Osteocyte (in vitro differentiated cells): ENCODE measurements at regions not wholly inside any gene's neighbourhood (a gene's known extent, or its start where the extent isn't known, plus 50 kb on each side); places are given as distances from the start of the nearest gene placed in this dataset.

ENCODE experiments used
- DNase-seq: peaks from one replicate; pipeline ENCODE4 v3.0.0; 2021; ENCODE audit warnings: mixed read lengths; ENCODE audit not compliant: unreplicated experiment; ENCODE audit errors: extremely low spot score
- H3K27ac Mint-ChIP-seq: one replicate; pipeline ENCODE4 v1.8.0; 2021; ENCODE audit warnings: mild to moderate bottlenecking, mixed read lengths; ENCODE audit not compliant: unreplicated experiment
- H3K27me3 Mint-ChIP-seq: one replicate; pipeline ENCODE4 v1.8.0; 2021; ENCODE audit warnings: mixed read lengths; ENCODE audit not compliant: unreplicated experiment
- H3K36me3 Mint-ChIP-seq: one replicate; pipeline ENCODE4 v1.8.0; 2021; ENCODE audit warnings: mixed read lengths; ENCODE audit not compliant: unreplicated experiment
- H3K4me1 Mint-ChIP-seq: one replicate; pipeline ENCODE4 v1.8.0; 2021; ENCODE audit warnings: mixed read lengths; ENCODE audit not compliant: unreplicated experiment
- H3K4me3 Mint-ChIP-seq: one replicate; pipeline ENCODE4 v1.8.0; 2021; ENCODE audit warnings: mild to moderate bottlenecking, moderate library complexity, mixed read lengths; ENCODE audit not compliant: unreplicated experiment
- H3K9me3 Mint-ChIP-seq: one replicate; pipeline ENCODE4 v1.8.0; 2021; ENCODE audit warnings: mixed read lengths; ENCODE audit not compliant: unreplicated experiment
- CTCF ChIP-seq: fragments of 200-600 bp; sonication (generic); IDR thresholded peaks from 2 replicates; pipeline ENCODE4 v1.5.0; 2021; ENCODE audit warnings: antibody characterized with exemption, mild to moderate bottlenecking, moderate library complexity

- no peaks in the 10 kb centered on the region for H3K9me3 Mint-ChIP-seq
- DNase-seq: no peak
- H3K27ac Mint-ChIP-seq: no peak overlapping the region
- H3K36me3 Mint-ChIP-seq: no peaks in the 10 kb centered on the region
- H3K4me1 Mint-ChIP-seq: no peaks in the 10 kb centered on the region
- no peaks in the 10 kb centered on the region for H3K27me3 Mint-ChIP-seq
- no peak overlapping the region for H3K4me3 Mint-ChIP-seq
- TF ChIP-seq CTCF: no peak
Observed at GRCh38 chr7:375321-375831, 85.4 kb downstream of the FOXL3 start.

- H3K36me3 Mint-ChIP-seq: no peaks in the 10 kb centered on the region
Observed at GRCh38 chr7:375901-376305, 85.9 kb downstream of the FOXL3 start.

GRCh38 chr7:376306-377079 lies 86.5 kb downstream of the FOXL3 start:
- Mint-ChIP-seq H3K36me3 (no peaks in the 10 kb centered on the region), H3K27ac (no peak overlapping the region), H3K4me1 (no peaks in the 10 kb centered on the region), H3K27me3 (peaks cover 4% of the 10 kb centered on the region), H3K9me3 (no peaks in the 10 kb centered on the region), H3K4me3 (no peak overlapping the region)
- TF ChIP-seq CTCF: no peak
- no peak for DNase-seq

More at GRCh38 chr7:375901-376305, 85.9 kb downstream of the FOXL3 start:
- Mint-ChIP-seq H3K27ac (no peak overlapping the region), H3K4me3 (no peak overlapping the region), H3K9me3 (no peaks in the 10 kb centered on the region), H3K4me1 (no peaks in the 10 kb centered on the region), H3K27me3 (no peaks in the 10 kb centered on the region)
- TF ChIP-seq CTCF: no peak
- DNase-seq: no peak

GRCh38 chr7:377080-378040 lies 87.4 kb downstream of the FOXL3 start:
- no peak for TF ChIP-seq CTCF
- H3K36me3 Mint-ChIP-seq: peaks cover 2% of the 10 kb centered on the region
- H3K9me3 Mint-ChIP-seq: no peaks in the 10 kb centered on the region
- H3K27me3 Mint-ChIP-seq: peaks cover 13% of the 10 kb centered on the region
- H3K4me1 Mint-ChIP-seq: peaks cover 2% of the 10 kb centered on the region
- H3K4me3 Mint-ChIP-seq: no peak overlapping the region
- no peak overlapping the region for H3K27ac Mint-ChIP-seq
- DNase-seq: no peak

GRCh38 chr7:378041-378420 lies 88.1 kb downstream of the FOXL3 start:
- Mint-ChIP-seq H3K4me1 (peaks cover 2% of the 10 kb centered on the region), H3K4me3 (no peak overlapping the region), H3K27me3 (peaks cover 20% of the 10 kb centered on the region), H3K27ac (no peak overlapping the region), H3K9me3 (peaks cover under 1% of the 10 kb centered on the region), H3K36me3 (peaks cover 2% of the 10 kb centered on the region)
- no peak for TF ChIP-seq CTCF
- DNase-seq: no peak
